AG04450 (cell line): ENCODE measurements at regions not wholly inside any gene's neighbourhood (a gene's known extent, or its start where the extent isn't known, plus 50 kb on each side); places are given as distances from the start of the nearest gene placed in this dataset.

Experiments
- CTCF ChIA-PET: fragments of 300-600, 350-600 bp; formaldehyde crosslinking; extraction: SDS; loops from one replicate; lab custom pipeline; 2022; ENCODE audit warnings: antibody characterized with exemption, inconsistent platforms; lab: Charles Lee
- POLR2A ChIA-PET: fragments of 350-600 bp; formaldehyde crosslinking; extraction: SDS; loops from one replicate; lab custom pipeline; 2021; ENCODE audit warnings: antibody characterized with exemption, inconsistent platforms; lab: Yijun Ruan, JAX
- DNase-seq: peaks from one replicate; pipeline ENCODE4 v3.0.0-alpha.2; 2011; ENCODE audit warnings: low read depth, low spot score
- H3K27ac ChIP-seq: one replicate; pipeline ENCODE4 v1.5.1; 2012; ENCODE audit warnings: low read depth, low read length, control low read depth
- H3K27me3 ChIP-seq: one replicate; pipeline ENCODE4 v1.6.0; 2012; ENCODE audit warnings: low read length; ENCODE audit not compliant: control insufficient read depth, insufficient read depth
- H3K4me3 ChIP-seq: 2 replicates; pipeline ENCODE4 v1.5.1; 2011; ENCODE audit warnings: mild to moderate bottlenecking, low read depth, low read length, control low read depth
- H3K9me3 ChIP-seq: 2 replicates; pipeline ENCODE4 v1.5.1; 2012; ENCODE audit warnings: low read length; ENCODE audit not compliant: control insufficient read depth, insufficient read depth
- CTCF ChIP-seq: IDR thresholded peaks from 2 replicates; pipeline ENCODE4 v1.5.1; 2011; ENCODE audit warnings: low read depth, low read length, control low read depth, inconsistent platforms

- POLR2A ChIA-PET, result interaction anchor here (0.7 kb wide), 1 partner anchor 660 kb away, joined by 3 read pairs; no protein-coding TSS in a partner anchor
- H3K4me3 ChIP-seq, result no peak overlapping the region
- DNase-seq, result no peak
- no peaks in the 10 kb centered on the region; the same call in 1 of the 2 replicates for H3K9me3 ChIP-seq
- no peak overlapping the region for H3K27ac ChIP-seq
- CTCF ChIA-PET, result no interaction called here
- no peaks in the 10 kb centered on the region for H3K27me3 ChIP-seq
- TF ChIP-seq CTCF, result no peak
Observed at GRCh38 chr6:163942790-163943189, 528.3 kb downstream of the QKI start.

GRCh38 chr6:163941624-163941976 is 527.1 kb downstream of the QKI start:
- ChIA-PET POLR2A (no interaction called here), CTCF (no interaction called here)
- no peaks in the 10 kb centered on the region for H3K27me3 ChIP-seq
- no peak for TF ChIP-seq CTCF
- no peak overlapping the region for H3K4me3 ChIP-seq
- no peaks in the 10 kb centered on the region; the same call in 1 of the 2 replicates for H3K9me3 ChIP-seq
- no peak overlapping the region for H3K27ac ChIP-seq
- DNase-seq, result no peak

- DNase-seq, result no peak
- Histone ChIP-seq H3K27ac (no peak overlapping the region), H3K27me3 (no peaks in the 10 kb centered on the region), H3K4me3 (no peak overlapping the region), H3K9me3 (no peaks in the 10 kb centered on the region; the same call in 1 of the 2 replicates)
- no peak for TF ChIP-seq CTCF
- ChIA-PET CTCF (interaction anchor here (1.0 kb wide), 1 partner anchor 20 kb away, joined by 4 read pairs; no protein-coding TSS in a partner anchor), POLR2A (no interaction called here)
Observed at GRCh38 chr6:163940705-163941623, 526.4 kb downstream of the QKI start.

GRCh38 chr6:163937071-163937470 is 522.6 kb downstream of the QKI start:
- Histone ChIP-seq H3K27ac (no peak overlapping the region), H3K9me3 (no peaks in the 10 kb centered on the region; the same call in 1 of the 2 replicates), H3K4me3 (no peak overlapping the region), H3K27me3 (no peaks in the 10 kb centered on the region)
- TF ChIP-seq CTCF, result no peak
- POLR2A ChIA-PET, result no interaction called here
- no peak for DNase-seq
- CTCF ChIA-PET, result no interaction called here

- Histone ChIP-seq H3K27ac (no peak overlapping the region), H3K9me3 (no peaks in the 10 kb centered on the region), H3K4me3 (no peak overlapping the region), H3K27me3 (no peaks in the 10 kb centered on the region)
- no peak for DNase-seq
- ChIA-PET POLR2A (no interaction called here), CTCF (no interaction called here)
- no peak for TF ChIP-seq CTCF
Observed at GRCh38 chr6:163935158-163935762, 520.7 kb downstream of the QKI start.
